ENCODE measurements at regions not wholly inside any gene's neighbourhood (a gene's known extent, or its start where the extent isn't known, plus 50 kb on each side); places are given as distances from the start of the nearest gene placed in this dataset.
A peak's percentile ranks its signal among the peaks of the same experiment; 100 is the strongest.

DNA sequence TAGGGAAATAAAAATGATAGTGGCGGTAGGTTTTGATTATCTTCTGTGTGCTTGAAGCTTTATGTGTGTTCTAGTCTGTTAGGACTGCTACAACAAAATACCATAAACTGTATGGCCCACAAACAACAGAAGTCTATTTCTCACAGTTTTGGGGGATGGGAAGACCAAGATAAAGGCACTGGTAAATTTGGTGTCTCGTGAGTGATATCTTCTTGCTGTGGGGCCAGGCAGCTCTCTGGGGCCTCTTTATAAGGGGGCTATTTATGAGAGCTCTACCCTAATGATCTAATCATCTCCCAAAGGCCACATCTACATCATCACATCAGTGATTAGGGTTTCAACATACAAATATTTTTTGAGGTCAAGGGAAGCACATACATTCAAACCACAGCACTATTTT is 86.8 kb upstream of the SPHKAP start:
- Histone ChIP-seq H3K27ac (ENCODE audit: low read depth in 1 of 2, low read length in 1 of 2) (no peak overlapping the region), H3K4me3 (ENCODE audit: low read length in 2 of 2) (no peak overlapping the region), H3K9me3 (ENCODE audit: control insufficient read depth in 2 of 2, insufficient read depth in 1 of 2, low read length in 1 of 2) (peaks cover 0 to 8% of the 10 kb centered on the region in 2 donors), H3K27me3 (ENCODE audit: control insufficient read depth in 2 of 2, insufficient read depth in 1 of 2, low read length in 1 of 2) (no peaks in the 10 kb centered on the region), H3K36me3 (ENCODE audit: control insufficient read depth in 2 of 2, insufficient read depth in 2 of 2, low read length in 1 of 2) (no peaks in the 10 kb centered on the region), H3K4me1 (ENCODE audit: control insufficient read depth in 2 of 2, insufficient read depth in 2 of 2, low read length in 2 of 2) (no peaks in the 10 kb centered on the region)
- DNase-seq (ENCODE audit: low read depth in 6 of 9, low spot score in 9 of 9): no peak
- WGBS: 89% methylated on average over 2 of the region's 2 CpGs

DNA sequence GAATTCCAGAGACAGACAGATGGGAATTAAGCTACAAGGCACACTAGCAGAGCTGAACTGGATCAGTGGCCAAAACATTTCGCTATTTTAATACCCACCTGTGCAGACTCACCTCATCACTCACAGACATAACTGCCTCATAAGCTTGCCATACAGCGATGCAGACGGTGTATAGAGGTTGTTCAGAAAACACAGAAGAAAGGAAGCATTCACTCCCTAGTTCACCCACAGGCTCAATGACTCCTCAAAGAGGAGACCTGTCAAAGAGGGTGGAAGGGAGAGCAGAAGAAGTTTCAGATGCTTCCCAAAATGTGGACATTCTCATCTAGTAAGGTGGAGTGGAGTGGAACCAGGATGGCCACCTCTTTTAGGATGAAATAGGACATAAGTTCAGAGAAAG is 81.7 kb upstream of the SPHKAP start:
- peak in 1 of 9 donors; percentile 3 for DNase-seq (ENCODE audit: low read depth in 6 of 9, low spot score in 9 of 9)
- Histone ChIP-seq H3K4me3 (ENCODE audit: low read length in 2 of 2) (no peak overlapping the region), H3K4me1 (ENCODE audit: control insufficient read depth in 2 of 2, insufficient read depth in 2 of 2, low read length in 2 of 2) (no peaks in the 10 kb centered on the region), H3K27me3 (ENCODE audit: control insufficient read depth in 2 of 2, insufficient read depth in 1 of 2, low read length in 1 of 2) (no peaks in the 10 kb centered on the region), H3K36me3 (ENCODE audit: control insufficient read depth in 2 of 2, insufficient read depth in 2 of 2, low read length in 1 of 2) (no peaks in the 10 kb centered on the region), H3K27ac (ENCODE audit: low read depth in 1 of 2, low read length in 1 of 2) (no peak overlapping the region), H3K9me3 (ENCODE audit: control insufficient read depth in 2 of 2, insufficient read depth in 1 of 2, low read length in 1 of 2) (peaks cover 0 to 5% of the 10 kb centered on the region in 2 donors)
- 97% methylated on average over 3 of the region's 3 CpGs for WGBS

DNA sequence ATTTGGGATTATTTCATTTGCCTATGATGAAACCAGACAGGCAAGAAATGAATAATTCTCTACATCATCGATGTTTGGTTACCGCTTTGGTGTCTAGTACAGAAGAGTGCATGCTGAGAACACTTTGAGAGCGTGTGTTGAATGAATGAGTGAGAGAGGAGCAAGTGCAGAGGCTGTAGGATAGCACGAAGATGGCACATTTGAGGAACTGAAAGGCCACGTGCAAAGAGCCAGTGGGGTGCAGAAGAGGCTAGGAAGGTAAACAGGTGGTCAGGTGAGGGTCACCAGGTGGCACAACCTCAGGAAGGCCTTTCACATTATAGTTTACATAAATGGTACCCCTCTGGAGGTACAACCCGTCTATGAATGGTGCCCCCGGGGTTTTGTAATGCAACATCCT is 80.1 kb upstream of the SPHKAP start:
- Histone ChIP-seq H3K4me3 (ENCODE audit: low read length in 2 of 2) (no peak overlapping the region), H3K27ac (ENCODE audit: low read depth in 1 of 2, low read length in 1 of 2) (no peak overlapping the region), H3K4me1 (ENCODE audit: control insufficient read depth in 2 of 2, insufficient read depth in 2 of 2, low read length in 2 of 2) (no peaks in the 10 kb centered on the region), H3K9me3 (ENCODE audit: control insufficient read depth in 2 of 2, insufficient read depth in 1 of 2, low read length in 1 of 2) (peaks cover 0 to 5% of the 10 kb centered on the region in 2 donors), H3K27me3 (ENCODE audit: control insufficient read depth in 2 of 2, insufficient read depth in 1 of 2, low read length in 1 of 2) (no peaks in the 10 kb centered on the region), H3K36me3 (ENCODE audit: control insufficient read depth in 2 of 2, insufficient read depth in 2 of 2, low read length in 1 of 2) (no peaks in the 10 kb centered on the region)
- WGBS: 93% methylated on average over 7 of the region's 7 CpGs
- DNase-seq (ENCODE audit: low read depth in 6 of 9, low spot score in 9 of 9): no peak

DNA sequence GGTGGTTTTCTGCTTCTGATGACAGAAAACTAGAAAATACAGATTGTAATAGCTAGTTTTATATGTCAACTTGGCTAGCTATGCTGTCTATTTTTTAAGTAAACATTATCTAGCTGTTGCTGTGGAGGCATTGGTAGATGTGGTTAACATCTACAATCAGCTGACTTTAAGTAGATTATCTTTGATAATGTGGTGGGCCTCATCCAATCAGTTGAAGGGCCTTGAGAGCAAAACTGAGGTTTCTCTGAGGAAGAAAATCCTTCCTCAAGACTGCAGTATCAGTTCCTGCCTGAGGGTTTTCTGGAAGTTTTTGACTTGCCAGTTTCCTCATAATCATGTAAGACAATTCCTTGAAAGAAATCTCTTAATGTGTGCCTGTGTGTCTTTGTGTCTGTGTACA is 75.9 kb upstream of the SPHKAP start:
- Histone ChIP-seq H3K27ac (ENCODE audit: low read depth in 1 of 2, low read length in 1 of 2) (no peak overlapping the region), H3K4me1 (ENCODE audit: control insufficient read depth in 2 of 2, insufficient read depth in 2 of 2, low read length in 2 of 2) (no peaks in the 10 kb centered on the region), H3K36me3 (ENCODE audit: control insufficient read depth in 2 of 2, insufficient read depth in 2 of 2, low read length in 1 of 2) (no peaks in the 10 kb centered on the region), H3K27me3 (ENCODE audit: control insufficient read depth in 2 of 2, insufficient read depth in 1 of 2, low read length in 1 of 2) (no peaks in the 10 kb centered on the region), H3K4me3 (ENCODE audit: low read length in 2 of 2) (no peak overlapping the region), H3K9me3 (ENCODE audit: control insufficient read depth in 2 of 2, insufficient read depth in 1 of 2, low read length in 1 of 2) (peaks cover 0 to 1% of the 10 kb centered on the region in 2 donors)
- DNase-seq (ENCODE audit: low read depth in 6 of 9, low spot score in 9 of 9): no peak

DNA sequence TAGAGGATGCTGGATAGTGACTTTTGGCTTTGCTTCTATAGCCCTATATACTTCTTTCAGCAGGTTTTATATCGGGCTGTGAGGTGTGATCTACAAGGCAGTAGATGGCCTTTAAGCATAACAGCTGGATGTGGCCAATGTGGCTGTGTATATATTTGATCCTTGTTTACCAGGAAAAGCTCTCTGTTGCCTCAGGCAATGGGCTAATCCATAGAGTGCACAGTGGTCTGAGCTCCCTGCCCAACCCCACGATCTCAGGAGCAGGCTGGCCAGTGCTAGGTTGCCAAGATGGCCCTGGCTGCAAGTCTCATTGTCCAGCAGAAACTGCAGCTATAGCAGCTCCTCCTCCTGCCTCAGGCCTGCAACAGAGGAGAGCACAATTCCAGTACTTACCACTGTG is 72.3 kb upstream of the SPHKAP start:
- no peak for DNase-seq (ENCODE audit: low read depth in 6 of 9, low spot score in 9 of 9)
- whole genome bisulfite sequencing: 81% methylated on average over 2 of the region's 2 CpGs
- peaks cover 1 to 14% of the 10 kb centered on the region in 2 donors for H3K9me3 ChIP-seq (ENCODE audit: control insufficient read depth in 2 of 2, insufficient read depth in 1 of 2, low read length in 1 of 2)
- no peaks in the 10 kb centered on the region for H3K4me1 ChIP-seq (ENCODE audit: control insufficient read depth in 2 of 2, insufficient read depth in 2 of 2, low read length in 2 of 2)
- H3K27ac ChIP-seq (ENCODE audit: low read depth in 1 of 2, low read length in 1 of 2): no peak overlapping the region
- no peaks in the 10 kb centered on the region for H3K36me3 ChIP-seq (ENCODE audit: control insufficient read depth in 2 of 2, insufficient read depth in 2 of 2, low read length in 1 of 2)
- no peak overlapping the region for H3K4me3 ChIP-seq (ENCODE audit: low read length in 2 of 2)
- H3K27me3 ChIP-seq (ENCODE audit: control insufficient read depth in 2 of 2, insufficient read depth in 1 of 2, low read length in 1 of 2): no peaks in the 10 kb centered on the region

DNA sequence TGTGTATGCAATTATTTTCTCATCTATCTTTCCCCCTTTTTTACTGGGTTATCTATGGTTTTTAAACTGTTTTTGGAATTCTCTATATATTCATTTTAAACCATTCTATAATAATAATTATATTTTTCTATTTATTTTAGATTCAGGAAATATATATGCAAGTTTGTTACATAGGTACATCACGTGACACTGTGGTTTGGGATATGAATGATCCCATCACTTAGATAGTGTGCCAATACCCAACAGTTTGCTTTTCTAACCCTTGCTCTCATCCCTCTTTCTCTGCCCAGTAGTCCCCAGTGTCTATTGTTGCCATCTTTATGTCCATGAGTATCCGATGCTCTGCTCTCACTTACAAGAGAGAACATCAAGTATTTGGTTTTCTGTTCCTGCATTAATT is 65.8 kb upstream of the SPHKAP start:
- Histone ChIP-seq H3K4me3 (ENCODE audit: low read length in 2 of 2) (no peak overlapping the region), H3K27me3 (ENCODE audit: control insufficient read depth in 2 of 2, insufficient read depth in 1 of 2, low read length in 1 of 2) (no peaks in the 10 kb centered on the region), H3K4me1 (ENCODE audit: control insufficient read depth in 2 of 2, insufficient read depth in 2 of 2, low read length in 2 of 2) (no peaks in the 10 kb centered on the region), H3K27ac (ENCODE audit: low read depth in 1 of 2, low read length in 1 of 2) (no peak overlapping the region), H3K36me3 (ENCODE audit: control insufficient read depth in 2 of 2, insufficient read depth in 2 of 2, low read length in 1 of 2) (no peaks in the 10 kb centered on the region), H3K9me3 (ENCODE audit: control insufficient read depth in 2 of 2, insufficient read depth in 1 of 2, low read length in 1 of 2) (peaks cover 1 to 13% of the 10 kb centered on the region in 2 donors)
- no peak for DNase-seq (ENCODE audit: low read depth in 6 of 9, low spot score in 9 of 9)
- WGBS: 96% methylated on average over 2 of the region's 2 CpGs

DNA sequence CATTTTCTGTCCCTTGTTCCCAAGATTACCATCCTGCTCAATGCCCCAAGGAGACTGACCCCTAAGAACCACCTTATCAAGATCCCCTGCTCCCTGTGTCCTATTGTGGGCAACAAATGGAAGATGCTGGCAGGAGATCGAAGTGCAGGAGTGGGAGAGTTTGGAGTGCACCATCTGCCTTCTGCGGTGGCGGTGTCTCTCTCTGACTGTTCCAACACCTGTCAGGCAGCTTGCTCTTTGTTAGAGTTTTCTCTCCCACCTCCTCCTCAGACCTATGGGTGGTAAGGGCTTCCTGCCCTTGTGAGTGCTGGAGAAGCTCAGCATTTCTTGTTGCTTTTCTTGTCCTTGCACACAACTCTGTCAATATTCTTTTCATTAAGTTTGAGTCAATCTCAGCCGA is 64.1 kb upstream of the SPHKAP start:
- Histone ChIP-seq H3K27ac (ENCODE audit: low read depth in 1 of 2, low read length in 1 of 2) (no peak overlapping the region), H3K4me1 (ENCODE audit: control insufficient read depth in 2 of 2, insufficient read depth in 2 of 2, low read length in 2 of 2) (no peaks in the 10 kb centered on the region), H3K36me3 (ENCODE audit: control insufficient read depth in 2 of 2, insufficient read depth in 2 of 2, low read length in 1 of 2) (no peaks in the 10 kb centered on the region), H3K4me3 (ENCODE audit: low read length in 2 of 2) (no peak overlapping the region), H3K27me3 (ENCODE audit: control insufficient read depth in 2 of 2, insufficient read depth in 1 of 2, low read length in 1 of 2) (no peaks in the 10 kb centered on the region), H3K9me3 (ENCODE audit: control insufficient read depth in 2 of 2, insufficient read depth in 1 of 2, low read length in 1 of 2) (no peaks in the 10 kb centered on the region)
- no peak for DNase-seq (ENCODE audit: low read depth in 6 of 9, low spot score in 9 of 9)
- 90% methylated on average over 4 of the region's 4 CpGs for WGBS

DNA sequence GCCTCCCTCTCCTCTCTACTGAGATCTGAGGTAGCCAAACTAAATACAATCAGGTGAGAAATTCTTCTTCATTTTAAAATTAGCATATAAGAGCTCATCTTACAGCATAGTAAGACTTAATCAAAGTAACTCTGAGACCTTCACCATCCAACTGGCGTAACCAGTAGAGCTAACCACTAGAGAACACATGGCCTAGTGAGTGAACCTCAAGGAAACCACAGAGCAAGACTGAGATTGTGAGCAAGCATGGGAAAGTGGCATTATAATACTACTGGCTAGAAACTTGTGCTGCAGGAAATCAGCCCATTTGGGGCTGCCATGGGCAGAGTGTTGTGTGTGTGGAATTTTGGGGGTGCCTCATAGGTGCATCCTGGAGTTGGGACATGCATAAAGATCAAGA is 61.1 kb upstream of the SPHKAP start:
- H3K27me3 ChIP-seq (ENCODE audit: control insufficient read depth in 2 of 2, insufficient read depth in 1 of 2, low read length in 1 of 2): no peaks in the 10 kb centered on the region
- DNase-seq (ENCODE audit: low read depth in 6 of 9, low spot score in 9 of 9): no peak
- H3K4me1 ChIP-seq (ENCODE audit: control insufficient read depth in 2 of 2, insufficient read depth in 2 of 2, low read length in 2 of 2): no peaks in the 10 kb centered on the region
- H3K36me3 ChIP-seq (ENCODE audit: control insufficient read depth in 2 of 2, insufficient read depth in 2 of 2, low read length in 1 of 2): no peaks in the 10 kb centered on the region
- 89% methylated on average over 1 of the region's 1 CpG for WGBS
- H3K4me3 ChIP-seq (ENCODE audit: low read length in 2 of 2): no peak overlapping the region
- H3K27ac ChIP-seq (ENCODE audit: low read depth in 1 of 2, low read length in 1 of 2): no peak overlapping the region
- H3K9me3 ChIP-seq (ENCODE audit: control insufficient read depth in 2 of 2, insufficient read depth in 1 of 2, low read length in 1 of 2): no peaks in the 10 kb centered on the region

DNA sequence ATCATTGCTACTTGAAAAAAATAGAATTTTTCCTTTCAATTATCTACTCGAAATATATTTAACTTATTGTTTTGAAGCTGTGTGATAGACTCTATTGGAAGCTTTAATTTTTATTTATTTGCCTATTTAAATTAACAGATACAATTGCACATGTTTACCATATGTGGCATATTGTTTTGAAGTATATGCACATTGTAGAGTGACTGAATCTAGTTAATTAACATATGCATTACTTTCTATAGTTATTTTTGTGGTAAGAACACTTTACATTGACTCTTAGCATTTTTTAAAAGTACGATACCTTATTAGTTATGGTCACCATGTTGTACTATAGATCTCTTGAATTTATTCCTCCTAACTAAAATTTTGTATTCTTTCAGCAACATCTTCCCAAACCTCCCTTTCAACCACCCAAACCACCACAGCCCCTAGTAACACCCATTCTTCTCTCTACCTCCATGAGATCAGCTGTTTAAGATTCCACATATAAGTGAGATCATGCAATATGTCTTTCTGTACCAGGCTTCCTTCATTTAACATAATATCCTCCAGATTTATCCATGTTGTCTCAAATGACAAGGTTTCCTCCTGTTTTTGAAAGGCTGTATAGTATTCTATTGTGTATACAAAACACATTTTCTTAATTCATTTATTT is 58.5 kb upstream of the SPHKAP start:
- Histone ChIP-seq H3K4me1 (ENCODE audit: control insufficient read depth in 2 of 2, insufficient read depth in 2 of 2, low read length in 2 of 2) (no peaks in the 10 kb centered on the region), H3K4me3 (ENCODE audit: low read length in 2 of 2) (no peak overlapping the region), H3K9me3 (ENCODE audit: control insufficient read depth in 2 of 2, insufficient read depth in 1 of 2, low read length in 1 of 2) (no peaks in the 10 kb centered on the region), H3K36me3 (ENCODE audit: control insufficient read depth in 2 of 2, insufficient read depth in 2 of 2, low read length in 1 of 2) (no peaks in the 10 kb centered on the region), H3K27ac (ENCODE audit: low read depth in 1 of 2, low read length in 1 of 2) (no peak overlapping the region), H3K27me3 (ENCODE audit: control insufficient read depth in 2 of 2, insufficient read depth in 1 of 2, low read length in 1 of 2) (no peaks in the 10 kb centered on the region)
- no peak for DNase-seq (ENCODE audit: low read depth in 6 of 9, low spot score in 9 of 9)
- 87% methylated on average over 2 of the region's 2 CpGs for WGBS
